ENCODE measurements at regions not wholly inside any gene's neighbourhood (a gene's known extent, or its start where the extent isn't known, plus 50 kb on each side); places are given as distances from the start of the nearest gene placed in this dataset.

DNA sequence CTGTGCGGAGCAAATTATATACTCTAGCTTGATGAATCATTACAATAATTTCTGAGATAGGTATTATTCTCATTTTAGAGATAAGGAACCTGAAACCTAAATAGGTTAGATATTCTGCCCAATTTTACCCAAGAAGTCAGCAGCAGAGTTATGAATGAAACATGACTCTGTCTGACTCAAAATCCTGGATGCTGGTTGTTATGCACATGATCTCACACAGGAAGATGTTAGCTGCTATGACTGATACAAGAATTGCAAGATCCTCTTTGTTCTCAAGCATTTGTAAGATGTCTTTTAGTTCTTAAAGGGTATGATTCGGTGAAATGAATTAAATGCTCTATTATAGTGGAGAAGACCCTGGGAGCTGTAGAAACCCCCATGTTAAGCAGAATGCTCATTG is 447.8 kb downstream of the KIF2B start:
- no peak for DNase-seq (ENCODE audit: low spot score)
- H3K27ac Mint-ChIP-seq (ENCODE audit: unreplicated experiment) = no peak overlapping the region
- no peaks in the 10 kb centered on the region for H3K27me3 Mint-ChIP-seq (ENCODE audit: unreplicated experiment)
- TF ChIP-seq, protein P1, sequence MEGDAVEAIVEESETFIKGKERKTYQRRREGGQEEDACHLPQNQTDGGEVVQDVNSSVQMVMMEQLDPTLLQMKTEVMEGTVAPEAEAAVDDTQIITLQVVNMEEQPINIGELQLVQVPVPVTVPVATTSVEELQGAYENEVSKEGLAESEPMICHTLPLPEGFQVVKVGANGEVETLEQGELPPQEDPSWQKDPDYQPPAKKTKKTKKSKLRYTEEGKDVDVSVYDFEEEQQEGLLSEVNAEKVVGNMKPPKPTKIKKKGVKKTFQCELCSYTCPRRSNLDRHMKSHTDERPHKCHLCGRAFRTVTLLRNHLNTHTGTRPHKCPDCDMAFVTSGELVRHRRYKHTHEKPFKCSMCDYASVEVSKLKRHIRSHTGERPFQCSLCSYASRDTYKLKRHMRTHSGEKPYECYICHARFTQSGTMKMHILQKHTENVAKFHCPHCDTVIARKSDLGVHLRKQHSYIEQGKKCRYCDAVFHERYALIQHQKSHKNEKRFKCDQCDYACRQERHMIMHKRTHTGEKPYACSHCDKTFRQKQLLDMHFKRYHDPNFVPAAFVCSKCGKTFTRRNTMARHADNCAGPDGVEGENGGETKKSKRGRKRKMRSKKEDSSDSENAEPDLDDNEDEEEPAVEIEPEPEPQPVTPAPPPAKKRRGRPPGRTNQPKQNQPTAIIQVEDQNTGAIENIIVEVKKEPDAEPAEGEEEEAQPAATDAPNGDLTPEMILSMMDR (IDR thresholded peaks at IDR 0.05; ENCODE audit: unreplicated experiment) = no peak
- no peaks in the 10 kb centered on the region for H3K9me3 Mint-ChIP-seq (ENCODE audit: unreplicated experiment)
- no peak overlapping the region for H3K4me3 Mint-ChIP-seq (ENCODE audit: unreplicated experiment)
- H3K36me3 Mint-ChIP-seq (ENCODE audit: low read depth, unreplicated experiment) = no peaks in the 10 kb centered on the region
- H3K4me1 Mint-ChIP-seq (ENCODE audit: unreplicated experiment) = no peaks in the 10 kb centered on the region

DNA sequence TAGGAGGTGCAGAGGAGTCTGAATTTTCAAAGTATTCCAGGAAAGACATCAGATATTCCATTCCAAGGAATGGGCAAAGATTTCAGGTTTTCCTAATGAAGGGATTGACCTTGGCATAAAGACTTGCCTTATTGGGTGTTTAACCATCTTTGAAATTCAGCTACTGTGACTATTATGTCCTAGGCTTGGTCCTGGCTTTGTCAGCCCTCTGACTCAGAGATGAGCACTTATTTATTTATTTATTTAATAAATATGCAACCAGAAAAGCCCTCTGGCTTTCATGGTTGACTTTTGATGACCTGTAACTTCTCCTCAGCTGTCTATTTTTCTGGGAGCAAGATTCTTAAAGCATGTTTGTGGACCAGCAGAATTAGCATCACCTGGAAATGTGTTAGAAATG is 455.1 kb downstream of the KIF2B start:
- Mint-ChIP-seq H3K9me3 (ENCODE audit: unreplicated experiment) (no peaks in the 10 kb centered on the region), H3K27ac (ENCODE audit: unreplicated experiment) (no peak overlapping the region), H3K4me3 (ENCODE audit: unreplicated experiment) (no peak overlapping the region), H3K27me3 (ENCODE audit: unreplicated experiment) (no peaks in the 10 kb centered on the region), H3K4me1 (ENCODE audit: unreplicated experiment) (peaks cover 2% of the 10 kb centered on the region), H3K36me3 (ENCODE audit: low read depth, unreplicated experiment) (no peaks in the 10 kb centered on the region)
- TF ChIP-seq, protein P1 (IDR thresholded peaks at IDR 0.05; ENCODE audit: unreplicated experiment) = no peak
- DNase-seq (ENCODE audit: low spot score) = no peak

DNA sequence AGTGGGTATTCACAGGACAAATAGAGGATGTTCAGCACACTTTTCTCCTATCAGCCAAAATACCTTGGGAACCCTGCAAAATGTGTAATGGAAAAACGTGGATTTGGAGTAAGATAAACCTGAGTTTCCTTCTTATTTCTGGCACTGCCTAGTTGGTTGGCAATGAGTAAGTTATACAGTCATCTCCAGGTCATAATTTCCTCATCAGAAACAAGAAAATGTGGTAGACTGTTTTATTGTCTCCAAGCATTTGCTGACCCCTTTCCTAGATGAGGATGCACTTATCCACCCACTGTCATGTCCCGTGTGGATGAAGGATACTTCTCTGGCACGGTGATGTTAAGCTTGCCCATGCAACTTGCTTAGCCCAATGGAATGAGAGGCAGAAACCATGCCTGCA is 458.0 kb downstream of the KIF2B start:
- no peaks in the 10 kb centered on the region for H3K36me3 Mint-ChIP-seq (ENCODE audit: low read depth, unreplicated experiment)
- H3K9me3 Mint-ChIP-seq (ENCODE audit: unreplicated experiment) = no peaks in the 10 kb centered on the region
- no peak overlapping the region for H3K27ac Mint-ChIP-seq (ENCODE audit: unreplicated experiment)
- TF ChIP-seq, protein P1 (IDR thresholded peaks at IDR 0.05; ENCODE audit: unreplicated experiment) = no peak
- no peak for DNase-seq (ENCODE audit: low spot score)
- H3K4me3 Mint-ChIP-seq (ENCODE audit: unreplicated experiment) = no peak overlapping the region
- no peaks in the 10 kb centered on the region for H3K27me3 Mint-ChIP-seq (ENCODE audit: unreplicated experiment)
- peaks cover 6% of the 10 kb centered on the region for H3K4me1 Mint-ChIP-seq (ENCODE audit: unreplicated experiment)

DNA sequence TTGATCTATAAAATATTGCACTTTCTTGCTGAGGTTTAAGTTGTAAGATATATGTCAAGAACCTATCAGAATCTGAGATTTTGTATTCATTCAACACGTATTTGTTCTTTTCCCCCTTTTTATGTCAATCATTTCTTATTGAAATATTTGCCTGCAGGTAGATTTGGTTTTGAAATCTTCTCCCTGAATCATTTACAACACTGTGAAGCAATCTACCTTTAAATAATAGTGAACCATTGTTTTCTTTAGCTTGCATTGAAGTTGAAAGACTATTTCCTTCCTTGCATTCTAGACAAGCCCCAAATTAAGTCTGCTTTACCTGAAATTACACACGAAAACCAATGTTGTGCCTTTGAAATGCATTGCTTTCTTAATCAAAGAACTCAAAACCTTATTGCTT is 460.2 kb downstream of the KIF2B start:
- H3K4me1 Mint-ChIP-seq (ENCODE audit: unreplicated experiment) = peaks cover 6% of the 10 kb centered on the region
- DNase-seq (ENCODE audit: low spot score) = no peak
- H3K27me3 Mint-ChIP-seq (ENCODE audit: unreplicated experiment) = no peaks in the 10 kb centered on the region
- H3K36me3 Mint-ChIP-seq (ENCODE audit: low read depth, unreplicated experiment) = no peaks in the 10 kb centered on the region
- TF ChIP-seq, protein P1 (IDR thresholded peaks at IDR 0.05; ENCODE audit: unreplicated experiment) = no peak
- H3K4me3 Mint-ChIP-seq (ENCODE audit: unreplicated experiment) = no peak overlapping the region
- H3K9me3 Mint-ChIP-seq (ENCODE audit: unreplicated experiment) = no peaks in the 10 kb centered on the region
- H3K27ac Mint-ChIP-seq (ENCODE audit: unreplicated experiment) = no peak overlapping the region

DNA sequence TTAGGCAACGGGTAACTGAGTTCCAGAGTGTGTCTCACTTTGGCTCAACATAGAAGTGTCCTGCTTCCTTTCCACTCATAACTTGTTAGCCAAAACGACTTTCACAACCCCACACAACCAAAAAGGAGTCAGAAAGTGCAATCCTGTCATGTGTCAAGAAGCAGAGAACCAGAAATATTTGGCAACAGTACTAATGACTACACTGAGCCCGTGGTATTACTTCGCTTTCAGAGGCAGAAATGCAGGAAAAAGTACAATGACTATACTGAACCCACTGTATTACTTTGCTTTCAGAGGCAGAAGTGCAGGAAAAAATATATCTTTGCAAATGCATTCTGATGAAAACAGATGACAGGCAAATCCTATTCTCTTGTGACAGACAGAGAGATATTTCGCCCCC is 484.6 kb downstream of the KIF2B start:
- Mint-ChIP-seq H3K4me3 (ENCODE audit: unreplicated experiment) (no peak overlapping the region), H3K9me3 (ENCODE audit: unreplicated experiment) (no peaks in the 10 kb centered on the region), H3K36me3 (ENCODE audit: low read depth, unreplicated experiment) (no peaks in the 10 kb centered on the region), H3K27me3 (ENCODE audit: unreplicated experiment) (peaks cover 2% of the 10 kb centered on the region), H3K4me1 (ENCODE audit: unreplicated experiment) (no peaks in the 10 kb centered on the region), H3K27ac (ENCODE audit: unreplicated experiment) (no peak overlapping the region)
- TF ChIP-seq, protein P1 (IDR thresholded peaks at IDR 0.05; ENCODE audit: unreplicated experiment) = no peak
- DNase-seq (ENCODE audit: low spot score) = no peak

Data from endothelial cell (in vitro differentiated cells).